ENCODE measurements at regions not wholly inside any gene's neighbourhood (a gene's known extent, or its start where the extent isn't known, plus 50 kb on each side); places are given as distances from the start of the nearest gene placed in this dataset.

GRCh38 chr3:22899441-22899840 is 303.7 kb upstream of the UBE2E2 start:
- Histone ChIP-seq H3K4me1 (no peaks in the 10 kb centered on the region), H3K9me3 (replicated peaks) (peaks cover 14% of the 10 kb centered on the region), H3K27me3 (ENCODE audit: low read depth) (no peaks in the 10 kb centered on the region), H3K36me3 (no peaks in the 10 kb centered on the region), H3K27ac (replicated peaks) (no peak overlapping the region), H3K4me3 (no peak overlapping the region)
- DNase-seq: no peak
- TF ChIP-seq, protein P1, sequence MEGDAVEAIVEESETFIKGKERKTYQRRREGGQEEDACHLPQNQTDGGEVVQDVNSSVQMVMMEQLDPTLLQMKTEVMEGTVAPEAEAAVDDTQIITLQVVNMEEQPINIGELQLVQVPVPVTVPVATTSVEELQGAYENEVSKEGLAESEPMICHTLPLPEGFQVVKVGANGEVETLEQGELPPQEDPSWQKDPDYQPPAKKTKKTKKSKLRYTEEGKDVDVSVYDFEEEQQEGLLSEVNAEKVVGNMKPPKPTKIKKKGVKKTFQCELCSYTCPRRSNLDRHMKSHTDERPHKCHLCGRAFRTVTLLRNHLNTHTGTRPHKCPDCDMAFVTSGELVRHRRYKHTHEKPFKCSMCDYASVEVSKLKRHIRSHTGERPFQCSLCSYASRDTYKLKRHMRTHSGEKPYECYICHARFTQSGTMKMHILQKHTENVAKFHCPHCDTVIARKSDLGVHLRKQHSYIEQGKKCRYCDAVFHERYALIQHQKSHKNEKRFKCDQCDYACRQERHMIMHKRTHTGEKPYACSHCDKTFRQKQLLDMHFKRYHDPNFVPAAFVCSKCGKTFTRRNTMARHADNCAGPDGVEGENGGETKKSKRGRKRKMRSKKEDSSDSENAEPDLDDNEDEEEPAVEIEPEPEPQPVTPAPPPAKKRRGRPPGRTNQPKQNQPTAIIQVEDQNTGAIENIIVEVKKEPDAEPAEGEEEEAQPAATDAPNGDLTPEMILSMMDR (IDR thresholded peaks at IDR 0.05; ENCODE audit: borderline replicate concordance): no peak
- intact Hi-C loops (cut with micrococcal nuclease): no loop called here

DNA sequence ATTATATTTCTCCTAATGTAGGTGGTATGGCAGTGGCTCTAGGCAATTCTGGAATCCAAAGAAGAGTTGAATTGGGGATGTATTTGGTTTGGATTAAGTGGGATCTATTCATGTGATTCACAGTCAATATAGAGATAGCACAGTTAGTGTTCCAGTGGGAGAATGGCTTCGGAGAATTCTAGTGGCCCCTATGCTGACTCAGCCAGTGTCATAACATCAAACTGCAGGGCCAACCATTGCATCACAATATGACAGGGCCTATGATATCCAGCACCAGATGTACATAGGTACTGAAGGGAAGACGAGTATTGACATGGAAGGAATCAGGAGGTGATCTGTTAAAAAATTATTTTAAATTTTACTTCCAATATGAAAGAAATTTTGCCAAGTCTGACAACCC is 302.8 kb upstream of the UBE2E2 start:
- TF ChIP-seq, protein P1 (IDR thresholded peaks at IDR 0.05; ENCODE audit: borderline replicate concordance): no peak
- Histone ChIP-seq H3K4me1 (no peaks in the 10 kb centered on the region), H3K9me3 (replicated peaks) (peaks cover 14% of the 10 kb centered on the region), H3K4me3 (no peak overlapping the region), H3K27me3 (ENCODE audit: low read depth) (no peaks in the 10 kb centered on the region), H3K36me3 (no peaks in the 10 kb centered on the region), H3K27ac (replicated peaks) (no peak overlapping the region)
- no peak for DNase-seq
- intact Hi-C loops (cut with micrococcal nuclease): no loop called here

- no peak overlapping the region for H3K4me3 ChIP-seq
- H3K27ac ChIP-seq (replicated peaks): no peak overlapping the region
- intact Hi-C loops (cut with micrococcal nuclease): no loop called here
- no peaks in the 10 kb centered on the region for H3K36me3 ChIP-seq
- H3K27me3 ChIP-seq (ENCODE audit: low read depth): no peaks in the 10 kb centered on the region
- peaks cover 14% of the 10 kb centered on the region for H3K9me3 ChIP-seq (replicated peaks)
- no peaks in the 10 kb centered on the region for H3K4me1 ChIP-seq
- DNase-seq: no peak
- TF ChIP-seq, protein P1 (IDR thresholded peaks at IDR 0.05; ENCODE audit: borderline replicate concordance): no peak
Measured at GRCh38 chr3:22901684-22902083, 301.4 kb upstream of the UBE2E2 start.

DNA sequence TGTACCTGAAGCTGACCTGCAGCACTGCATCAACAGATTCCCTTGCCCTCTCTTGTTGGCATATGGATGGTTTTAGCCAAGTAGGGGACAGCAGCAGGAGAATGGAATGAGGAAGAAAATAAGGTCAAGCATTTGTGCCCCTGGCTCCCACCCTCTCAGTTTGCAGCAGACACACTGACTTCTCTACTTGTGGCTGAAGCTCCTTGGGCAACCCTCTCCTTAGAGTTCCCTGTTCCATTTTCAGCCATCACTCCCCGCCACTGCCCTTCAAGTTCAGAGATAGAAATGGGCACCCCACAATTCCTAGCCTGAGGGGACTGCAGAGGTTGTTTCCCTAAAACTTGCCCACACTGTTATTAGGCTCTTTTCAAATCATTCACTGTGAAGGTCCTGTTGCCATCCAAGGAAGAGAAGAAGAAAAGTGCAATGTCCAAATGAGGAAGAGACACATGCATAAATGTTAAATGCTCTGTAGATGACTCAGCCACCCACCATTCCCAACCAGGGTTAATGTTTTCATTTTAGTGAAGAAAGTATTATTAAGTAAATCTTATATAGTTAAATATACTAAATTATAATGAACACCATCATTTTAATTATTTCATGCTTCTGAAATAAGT is 295.9 kb upstream of the UBE2E2 start:
- intact Hi-C loops (cut with micrococcal nuclease): no loop called here
- no peak for DNase-seq
- no peak overlapping the region for H3K4me3 ChIP-seq
- no peaks in the 10 kb centered on the region for H3K36me3 ChIP-seq
- H3K27ac ChIP-seq (replicated peaks): no peak overlapping the region
- no peaks in the 10 kb centered on the region for H3K4me1 ChIP-seq
- H3K27me3 ChIP-seq (ENCODE audit: low read depth): no peaks in the 10 kb centered on the region
- TF ChIP-seq, protein P1 (IDR thresholded peaks at IDR 0.05; ENCODE audit: borderline replicate concordance): no peak
- H3K9me3 ChIP-seq (replicated peaks): peaks cover 4% of the 10 kb centered on the region

DNA sequence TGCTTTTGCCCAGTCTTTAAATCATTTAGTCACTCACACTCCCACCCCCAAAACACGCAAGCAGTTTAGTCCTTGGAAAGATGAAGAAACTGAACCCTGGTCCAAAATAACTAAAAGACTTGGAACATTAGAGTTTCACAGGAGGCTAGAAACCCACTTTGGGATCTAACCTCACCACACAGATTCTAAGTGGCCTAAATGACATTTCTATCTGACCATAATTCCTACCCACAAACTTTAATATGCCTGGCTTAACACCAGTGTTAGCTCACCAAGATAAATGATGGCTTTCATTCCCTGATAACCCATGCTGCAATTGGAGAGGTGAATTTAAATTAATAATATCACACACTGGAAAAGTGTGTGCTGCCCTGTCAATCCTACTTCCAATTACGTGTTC is 295.3 kb upstream of the UBE2E2 start:
- intact Hi-C loops (cut with micrococcal nuclease): no loop called here
- no peak for DNase-seq
- TF ChIP-seq, protein P1 (IDR thresholded peaks at IDR 0.05; ENCODE audit: borderline replicate concordance): no peak
- H3K4me3 ChIP-seq: no peak overlapping the region
- no peak overlapping the region for H3K27ac ChIP-seq (replicated peaks)
- H3K9me3 ChIP-seq (replicated peaks): no peaks in the 10 kb centered on the region
- H3K4me1 ChIP-seq: no peaks in the 10 kb centered on the region
- no peaks in the 10 kb centered on the region for H3K36me3 ChIP-seq
- no peaks in the 10 kb centered on the region for H3K27me3 ChIP-seq (ENCODE audit: low read depth)

All from left ventricle myocardium inferior (tissue), 1 donor.